T-helper 22 cell (primary cell): ENCODE measurements at regions not wholly inside any gene's neighbourhood (a gene's known extent, or its start where the extent isn't known, plus 50 kb on each side); places are given as distances from the start of the nearest gene placed in this dataset.

Experiments
- DNase-seq: peaks from one replicate; pipeline ENCODE4 v3.0.0-alpha.2; 2020; ENCODE audit warnings: low read depth

DNA sequence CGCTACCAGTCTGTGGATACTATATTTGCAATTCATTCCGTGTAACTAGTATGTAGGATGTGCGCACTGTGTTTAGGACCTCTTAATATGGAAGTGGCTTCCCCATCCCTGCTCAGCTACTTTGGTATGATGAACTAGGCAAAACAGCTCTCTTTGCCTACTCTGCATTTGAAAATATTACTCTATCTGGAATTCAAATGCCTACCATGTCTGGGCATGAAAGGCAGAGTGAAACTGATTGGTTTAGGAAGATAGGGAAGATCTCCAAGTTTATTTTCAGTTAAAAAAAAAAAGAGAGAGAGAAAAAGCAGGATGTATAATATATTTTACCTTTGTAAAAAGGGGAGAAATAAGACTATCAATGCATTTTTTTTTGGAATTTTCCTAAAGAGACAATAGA lies 74.1 kb upstream of the ELL2 start:
- no peak for DNase-seq

DNA sequence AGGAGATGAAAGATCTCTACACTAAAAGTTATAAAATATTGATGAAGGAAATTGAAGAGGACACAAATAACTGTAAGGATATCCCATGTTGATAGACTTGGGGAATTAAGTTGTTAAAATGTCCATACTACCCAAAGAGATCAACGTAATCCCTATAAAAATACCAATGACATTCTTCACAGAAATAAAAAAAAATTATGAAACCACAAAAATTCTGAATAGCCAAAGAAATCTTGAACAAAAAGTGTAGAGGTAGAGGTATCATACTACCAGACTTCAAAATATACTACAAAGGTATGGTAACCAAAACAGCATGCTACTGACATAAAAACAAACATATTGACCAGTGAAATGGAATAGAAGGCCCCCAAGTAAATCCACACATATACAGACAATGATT lies 71.5 kb upstream of the ELL2 start:
- DNase-seq: no peak

DNA sequence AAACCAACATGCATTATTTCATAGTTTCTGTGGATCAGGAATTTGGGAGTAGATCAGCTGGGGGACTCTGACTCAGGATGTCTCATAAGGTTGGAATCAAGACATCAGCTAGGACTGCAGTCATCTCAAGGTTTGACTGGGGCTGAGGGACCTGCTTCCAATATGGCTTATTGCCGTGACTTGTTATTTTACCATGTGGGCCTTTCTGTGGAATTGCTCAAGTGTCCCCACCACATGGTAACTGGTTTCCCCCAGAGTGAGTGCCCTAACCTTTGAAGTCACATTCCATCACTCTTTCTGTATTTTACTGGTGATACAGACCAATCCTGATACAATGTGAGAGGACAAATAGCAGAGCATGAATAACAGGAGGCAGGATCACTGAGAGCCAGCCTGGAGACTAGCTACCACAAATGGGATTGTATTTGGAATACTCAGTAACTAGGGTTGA lies 70.2 kb upstream of the ELL2 start:
- DNase-seq: no peak

DNA sequence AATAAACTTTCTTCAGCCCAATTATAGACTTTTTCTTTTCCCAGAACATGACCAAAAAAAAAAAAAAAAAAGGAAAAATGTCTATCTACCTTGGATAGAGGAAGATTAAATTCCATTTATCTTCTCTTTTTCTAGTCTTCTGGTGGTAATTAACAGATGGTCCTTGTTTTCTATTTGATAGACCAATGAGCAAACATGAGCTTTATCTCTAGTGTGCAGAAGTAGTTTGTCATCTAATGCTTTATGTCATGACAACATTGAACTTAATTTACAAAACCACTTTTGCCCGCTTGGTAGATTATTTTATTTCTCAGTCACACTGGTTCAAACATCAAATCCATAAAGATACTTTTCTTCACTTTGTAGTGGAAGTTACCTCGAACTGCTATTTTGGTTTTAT lies 69.5 kb upstream of the ELL2 start:
- no peak for DNase-seq

DNA sequence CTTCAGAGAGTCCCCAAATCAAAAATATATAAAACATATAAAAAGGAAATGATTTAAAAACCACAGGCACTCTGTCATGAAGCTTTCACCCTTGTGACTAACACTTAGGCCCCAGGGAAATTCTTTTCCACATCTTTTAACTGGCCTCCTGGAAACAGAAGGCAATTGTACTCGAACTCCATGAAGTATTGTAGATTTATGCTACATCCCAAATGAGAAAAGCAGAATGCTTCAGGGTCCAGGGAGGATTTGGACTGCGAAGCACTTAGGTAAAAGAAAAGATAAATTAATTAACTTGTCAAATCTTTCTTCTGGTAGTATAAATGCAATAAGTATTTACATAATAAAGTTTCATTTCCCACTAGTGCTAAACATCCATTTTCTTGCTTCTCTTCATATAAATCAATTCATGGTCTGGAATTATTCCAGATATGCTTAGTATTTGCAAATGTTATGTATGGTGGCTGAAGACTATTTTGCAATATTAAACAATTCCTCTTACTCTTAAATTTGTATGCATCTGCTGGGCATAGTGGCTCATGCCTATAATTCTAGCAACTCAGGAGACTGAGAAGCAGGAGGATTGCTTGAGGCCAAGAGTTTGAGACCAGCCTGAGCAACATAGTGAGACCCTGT lies 64.9 kb upstream of the ELL2 start:
- DNase-seq: no peak

DNA sequence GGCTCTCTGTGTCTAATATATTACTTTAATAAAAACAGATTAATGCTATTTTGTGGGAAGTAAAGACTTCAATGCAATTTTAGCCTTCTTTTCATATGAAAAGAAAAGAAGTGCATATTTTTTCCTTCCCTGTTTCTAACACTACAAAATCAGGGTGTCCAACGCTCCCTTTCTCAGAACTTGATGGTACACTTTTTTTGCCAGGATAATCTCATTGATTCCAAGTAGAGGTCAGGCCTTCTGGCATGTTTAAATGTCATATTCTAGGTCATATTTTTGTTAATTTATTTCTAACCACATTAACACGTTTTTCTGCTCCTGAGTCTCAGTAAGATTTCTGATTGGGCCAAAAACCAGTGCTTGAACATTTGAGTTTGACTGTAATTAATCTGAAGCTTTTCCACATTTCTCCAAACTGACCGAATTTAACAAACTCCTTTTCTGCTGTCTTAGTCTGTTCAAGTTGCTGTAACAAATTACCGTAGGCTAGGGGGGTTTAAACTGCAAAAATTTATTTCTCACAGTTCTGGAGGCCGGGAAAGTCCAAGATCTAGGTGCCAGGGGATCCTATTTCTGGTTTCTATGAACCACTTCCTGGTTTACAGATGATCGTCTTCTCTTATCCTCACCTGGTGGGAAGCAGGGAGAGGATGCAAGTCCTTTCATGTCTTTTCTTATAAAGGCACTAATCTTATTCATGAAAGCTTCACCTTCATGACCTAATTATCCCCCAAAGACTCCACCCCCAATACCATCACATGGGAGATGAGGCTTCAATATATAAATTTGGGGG lies 63.2 kb upstream of the ELL2 start:
- DNase-seq: no peak

DNA sequence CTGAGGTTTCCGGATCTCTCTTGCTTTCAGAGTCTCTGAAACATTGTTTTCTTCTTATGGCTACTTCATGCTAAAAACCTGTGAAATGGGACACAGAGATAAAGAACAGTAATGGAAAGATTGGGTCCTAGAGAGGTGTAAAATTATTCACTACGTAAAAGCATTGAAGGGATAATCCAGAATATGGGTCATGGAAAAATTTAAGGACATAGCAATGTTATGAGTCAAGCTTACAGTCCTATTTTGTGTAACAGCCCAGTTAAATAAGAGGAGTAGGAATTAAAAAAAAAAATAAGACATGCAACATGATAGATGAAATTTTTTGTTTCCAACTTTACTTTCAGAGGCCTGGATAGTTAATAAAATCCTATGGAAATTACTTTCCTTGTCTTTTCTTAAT lies 61.9 kb upstream of the ELL2 start:
- DNase-seq: no peak

DNA sequence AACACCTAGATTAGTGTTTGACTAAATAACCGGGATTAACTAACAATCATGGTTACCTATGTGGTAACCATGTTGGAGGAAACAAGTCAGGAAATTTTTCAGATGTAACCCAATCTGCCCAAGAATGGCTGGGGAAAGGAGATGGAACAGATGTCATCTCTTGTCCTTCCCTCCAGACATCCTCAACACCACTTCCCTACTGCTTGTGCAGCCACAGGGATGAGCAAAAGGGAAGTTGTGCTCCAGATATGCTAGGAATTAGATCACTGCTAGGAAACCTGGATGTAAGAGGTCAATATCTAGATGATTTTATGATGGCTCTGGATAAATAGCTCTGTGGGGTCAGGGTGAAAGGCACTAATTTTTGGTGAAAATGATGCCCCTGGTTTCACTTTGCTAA lies 61.3 kb upstream of the ELL2 start:
- no peak for DNase-seq

DNA sequence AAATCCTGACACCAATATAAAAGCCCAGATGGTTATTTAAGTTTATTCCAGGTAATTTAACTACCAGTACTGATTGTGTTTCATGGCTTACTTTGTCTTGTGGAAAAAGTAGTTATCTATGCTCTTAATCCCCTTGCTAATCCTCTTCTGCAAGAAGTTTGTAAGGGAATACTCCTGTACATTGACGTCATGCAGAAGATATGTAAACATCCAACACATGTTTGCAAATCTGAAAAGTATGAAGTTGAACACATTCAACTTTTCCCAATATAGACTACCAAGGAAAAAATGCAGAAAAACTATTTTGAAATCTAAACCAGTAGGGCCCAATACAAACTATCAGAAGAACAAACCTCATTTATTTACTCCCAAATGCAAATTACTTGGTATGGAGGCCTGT lies 56.3 kb upstream of the ELL2 start:
- DNase-seq: no peak

DNA sequence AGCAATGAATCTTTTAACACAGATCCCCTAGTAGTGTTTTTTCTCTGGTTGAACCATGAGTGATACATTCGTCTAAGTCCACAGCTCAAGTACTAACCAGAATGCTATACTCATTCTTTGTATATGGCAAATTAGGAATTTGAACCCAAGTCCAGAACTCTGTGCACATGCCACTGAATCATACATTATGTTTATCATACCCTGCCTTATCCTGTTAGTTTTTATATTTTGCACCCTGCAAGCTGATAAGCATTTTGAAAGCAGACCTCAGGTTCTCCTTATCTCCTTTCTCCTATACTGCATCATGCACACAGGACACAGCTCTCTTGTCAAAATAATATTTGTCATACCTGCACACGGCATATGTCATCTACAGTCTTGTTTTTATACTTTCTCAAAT lies 54.6 kb upstream of the ELL2 start:
- no peak for DNase-seq

DNA sequence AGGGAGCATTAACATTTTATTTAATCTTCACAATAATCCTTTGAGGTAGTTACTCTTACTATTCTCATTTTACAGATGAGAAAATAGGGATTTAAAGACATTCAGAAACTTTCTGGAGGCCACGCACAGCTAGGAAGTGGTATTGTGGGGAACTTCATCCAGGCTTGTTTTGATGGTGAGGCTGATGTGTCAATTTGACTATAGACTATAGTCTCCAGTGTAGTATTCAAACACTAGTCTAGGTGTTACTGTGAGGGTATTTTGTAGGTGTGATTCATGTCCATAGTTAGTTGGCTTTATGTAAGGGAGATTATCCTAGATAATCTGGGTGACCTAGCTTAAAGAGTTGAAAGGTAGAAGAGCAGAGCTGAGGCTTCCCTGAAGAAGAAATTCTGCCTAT lies 54.1 kb upstream of the ELL2 start:
- no peak for DNase-seq

DNA sequence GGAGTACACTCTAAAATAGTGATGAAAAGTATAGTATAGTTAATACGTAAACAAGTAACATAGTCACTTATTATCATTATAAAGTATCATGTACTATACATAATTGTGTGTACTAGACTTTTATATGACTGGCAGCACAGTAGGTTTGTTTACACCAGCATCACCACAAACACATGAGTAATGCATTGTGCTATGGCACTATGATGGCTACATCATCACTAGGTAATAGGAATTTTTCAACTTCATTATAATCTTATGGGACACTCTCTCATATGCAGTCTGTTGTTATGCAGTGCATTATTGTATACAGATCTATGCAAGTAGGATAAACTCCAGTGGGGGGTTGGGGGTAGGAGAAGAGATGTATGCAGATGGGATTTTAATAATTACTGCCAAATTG lies 52.7 kb upstream of the ELL2 start:
- no peak for DNase-seq

DNA sequence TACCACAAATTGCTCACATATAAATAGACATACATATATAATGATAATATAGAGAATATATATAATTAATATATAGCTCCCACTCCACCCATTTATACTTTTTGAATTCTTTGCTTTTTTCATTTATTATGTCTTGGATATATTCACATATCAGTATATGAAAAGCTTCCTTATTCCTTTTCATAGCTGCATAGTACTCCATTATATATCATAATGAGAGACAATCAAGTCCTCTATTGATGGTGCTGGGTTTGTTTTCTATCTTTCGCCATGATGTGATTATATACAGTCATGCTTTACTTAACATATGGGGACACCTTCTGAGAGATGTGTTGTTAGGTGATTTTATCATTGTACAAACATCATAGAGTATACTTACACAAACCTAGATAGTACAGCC lies 51.6 kb upstream of the ELL2 start:
- DNase-seq: no peak

DNA sequence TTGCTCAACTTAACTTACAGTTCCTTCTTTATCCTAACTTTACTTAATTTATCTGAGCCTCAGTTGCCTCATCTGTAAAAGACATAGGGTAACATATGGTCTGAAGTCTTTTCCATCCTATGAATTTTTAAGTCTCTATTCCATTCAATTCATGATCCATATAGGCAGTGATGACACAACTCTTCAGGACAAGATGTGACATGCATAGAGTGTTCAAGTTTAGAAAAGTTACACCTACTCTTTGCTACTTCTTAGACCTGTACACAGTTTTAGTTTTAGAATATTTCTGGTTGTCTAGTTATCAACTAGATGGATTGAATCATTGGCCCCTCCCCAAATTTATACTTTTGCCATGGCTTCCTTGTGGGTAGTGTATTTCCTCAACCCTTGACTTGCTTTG lies 50.7 kb upstream of the ELL2 start:
- no peak for DNase-seq
